OCI-LY1 (cell line): ENCODE measurements at regions not wholly inside any gene's neighbourhood (a gene's known extent, or its start where the extent isn't known, plus 50 kb on each side); places are given as distances from the start of the nearest gene placed in this dataset.

Experiments
- CTCF ChIP-seq: fragments of 200-600 bp; sonication (generic), shearing (Covaris generic); IDR thresholded peaks from 2 replicates; pipeline ENCODE4 v1.5.1; 2017; ENCODE audit warnings: mild to moderate bottlenecking, antibody characterized with exemption, low read length, moderate library complexity, mixed read lengths
- EZH2 ChIP-seq: fragments of 200-600 bp; sonication (generic), shearing (Covaris generic); IDR thresholded peaks from 2 replicates; pipeline ENCODE4 v1.8.0; 2017; ENCODE audit warnings: borderline replicate concordance, mixed run types, mild to moderate bottlenecking, antibody characterized with exemption, low read length, moderate library complexity, mixed read lengths

GRCh38 chr6:14930366-14930989 lies 315.4 kb upstream of the JARID2 start:
- TF ChIP-seq CTCF: no peak
- no peak for TF ChIP-seq EZH2
